GM12874 (cell line): ENCODE measurements at regions not wholly inside any gene's neighbourhood (a gene's known extent, or its start where the extent isn't known, plus 50 kb on each side); places are given as distances from the start of the nearest gene placed in this dataset.
A peak's percentile ranks its signal among the peaks of the same experiment; 100 is the strongest.

Experiments used
- CTCF ChIP-seq: IDR thresholded peaks from 2 replicates; pipeline ENCODE4 v1.5.1; 2011; ENCODE audit warnings: low read depth, mild to moderate bottlenecking, control low read depth, low read length, moderate library complexity; ENCODE audit not compliant: insufficient read depth

- TF ChIP-seq CTCF, result peak; percentile 45
These were observed 59.5 kb upstream of the KDR start for GRCh38 chr4:55184600-55185523.

- TF ChIP-seq CTCF, result no peak
These were observed 60.7 kb upstream of the KDR start for GRCh38 chr4:55186123-55186522.

GRCh38 chr4:55186700-55187099 lies 61.3 kb upstream of the KDR start:
- TF ChIP-seq CTCF, result no peak

- no peak for TF ChIP-seq CTCF
These were observed 88.8 kb upstream of the KDR start for GRCh38 chr4:55214172-55214571.

- TF ChIP-seq CTCF, result no peak
These were observed 89.7 kb upstream of the KDR start for GRCh38 chr4:55215087-55215486.

GRCh38 chr4:55216863-55217635 lies 91.7 kb upstream of the KDR start:
- TF ChIP-seq CTCF, result no peak

- no peak for TF ChIP-seq CTCF
These were observed 92.6 kb upstream of the KDR start for GRCh38 chr4:55218041-55218440.
